ENCODE measurements at regions not wholly inside any gene's neighbourhood (a gene's known extent, or its start where the extent isn't known, plus 50 kb on each side); places are given as distances from the start of the nearest gene placed in this dataset.

GRCh38 chr7:84921154-84921553 is 265.7 kb downstream of the SEMA3D start:
- TF ChIP-seq CTCF (IDR thresholded peaks at IDR 0.05) (no peak), POLR2A (IDR thresholded peaks at IDR 0.05) (no peak), EP300 (IDR thresholded peaks at IDR 0.05) (no peak)

Data from tibial nerve (tissue), 4 donors.